Erythroblast (primary cell): ENCODE measurements at regions not wholly inside any gene's neighbourhood (a gene's known extent, or its start where the extent isn't known, plus 50 kb on each side); places are given as distances from the start of the nearest gene placed in this dataset.

Experiments
- DNase-seq, 2 experiments: peaks; one replicate each; lab custom pipeline; 2025; lab: John Stamatoyannopoulos, UW
- GATA1 ChIP-seq: IDR thresholded peaks from 2 replicates; pipeline ENCODE4 v1.6.1; 2011; ENCODE audit warnings: low read depth, mild to moderate bottlenecking, control low read depth, low read length, moderate library complexity
- POLR2A ChIP-seq: IDR thresholded peaks from 2 replicates; pipeline ENCODE4 v1.6.1; 2011; ENCODE audit warnings: mild to moderate bottlenecking, low read length

DNA sequence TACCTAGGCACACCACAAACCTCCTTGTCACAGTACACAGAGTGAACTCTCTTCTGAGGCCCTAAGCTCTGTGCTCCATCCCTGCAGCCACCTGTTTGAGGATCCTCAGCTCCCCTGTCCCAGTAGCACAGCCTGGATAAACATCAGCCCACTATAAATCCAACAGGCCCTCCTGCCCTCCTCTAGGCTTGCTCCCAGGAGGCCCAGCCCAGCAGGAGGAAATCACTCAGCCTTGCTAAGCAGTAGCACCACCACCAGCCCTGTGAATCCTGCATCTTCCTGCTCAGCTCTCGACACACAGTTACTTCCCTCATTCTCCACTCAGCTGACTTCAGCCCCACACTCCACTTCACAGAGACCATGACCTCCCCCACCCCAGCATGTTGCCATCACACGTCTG, 273.9 kb downstream of the BCOR start:
- no peak for DNase-seq
- TF ChIP-seq GATA1 (no peak), POLR2A (no peak)

DNA sequence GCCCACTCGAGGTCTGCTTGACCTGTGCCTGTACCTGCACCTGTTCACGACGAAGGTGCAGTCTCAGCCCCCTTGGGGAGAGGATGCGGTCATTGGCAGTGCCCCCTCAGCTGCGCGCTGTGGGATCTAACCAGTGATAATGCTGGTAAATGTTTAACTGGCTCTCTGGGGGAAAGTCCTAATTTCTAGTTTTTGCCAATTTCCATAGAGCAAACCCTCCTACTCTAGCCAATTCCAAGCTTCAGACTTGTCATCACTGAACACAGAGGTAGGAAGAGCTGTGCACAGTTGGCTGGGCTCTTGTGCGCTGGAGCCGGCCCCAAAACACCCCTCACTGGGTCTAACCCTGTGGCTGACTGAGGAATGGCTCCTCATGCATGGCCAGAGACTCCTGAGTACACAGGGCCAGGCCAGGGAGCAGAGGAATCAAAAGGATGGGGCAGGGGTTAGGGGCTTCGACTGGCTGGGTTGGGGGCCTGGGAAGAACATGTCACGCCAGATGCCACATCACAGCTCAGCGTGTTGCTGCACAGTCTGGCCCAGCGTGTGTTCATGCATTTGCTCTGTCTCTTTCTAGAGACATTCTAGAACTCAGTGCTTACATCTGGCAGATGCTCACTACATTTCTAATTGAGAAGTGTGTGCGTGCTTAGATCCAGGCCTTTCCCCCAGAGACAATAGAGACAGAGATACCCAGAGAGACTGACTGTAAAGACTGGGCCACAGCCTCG, 270.8 kb downstream of the BCOR start:
- no peak for TF ChIP-seq POLR2A
- TF ChIP-seq GATA1 = no peak
- no peak for DNase-seq

DNA sequence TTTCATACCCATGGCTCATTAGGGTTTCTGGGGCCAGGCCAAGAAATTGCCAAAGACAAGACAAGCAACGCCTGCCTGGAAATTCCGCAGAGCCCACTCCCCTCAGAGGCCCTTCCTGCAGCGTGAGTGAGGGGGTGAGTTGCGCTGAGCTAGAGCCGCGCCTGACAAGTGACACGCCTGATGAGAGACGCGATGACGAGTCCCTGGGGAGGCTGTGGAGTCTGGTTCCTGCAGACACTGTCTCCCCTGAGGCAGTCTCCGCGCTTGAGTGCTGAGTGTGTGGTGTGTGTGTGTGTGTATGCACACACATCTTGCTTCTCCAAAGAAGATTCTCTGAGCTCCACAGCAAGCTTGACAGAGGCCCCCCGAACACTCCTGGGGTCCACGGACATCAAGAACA, 269.8 kb downstream of the BCOR start:
- TF ChIP-seq GATA1 (no peak), POLR2A (no peak)
- no peak for DNase-seq

DNA sequence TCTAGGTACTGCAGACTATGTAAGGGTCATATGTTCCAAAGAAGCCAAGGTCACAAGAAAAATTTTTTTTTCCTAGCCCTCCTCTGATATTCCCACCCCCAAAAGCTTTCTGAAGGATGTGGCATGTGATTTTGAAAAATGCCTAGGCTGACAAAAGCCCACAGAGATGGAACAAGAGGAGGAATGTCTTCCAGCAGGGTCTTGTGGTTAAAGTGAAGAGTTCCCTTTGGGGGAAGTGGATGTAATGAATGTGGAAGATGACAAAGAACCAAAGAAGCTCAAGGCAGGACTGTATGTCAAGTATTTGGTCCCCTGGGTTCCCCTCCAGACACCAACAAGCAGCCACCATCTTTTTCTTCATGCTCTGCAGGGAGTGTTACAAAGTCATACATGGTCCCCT, 268.8 kb downstream of the BCOR start:
- DNase-seq = no peak
- no peak for TF ChIP-seq POLR2A
- TF ChIP-seq GATA1 = no peak

DNA sequence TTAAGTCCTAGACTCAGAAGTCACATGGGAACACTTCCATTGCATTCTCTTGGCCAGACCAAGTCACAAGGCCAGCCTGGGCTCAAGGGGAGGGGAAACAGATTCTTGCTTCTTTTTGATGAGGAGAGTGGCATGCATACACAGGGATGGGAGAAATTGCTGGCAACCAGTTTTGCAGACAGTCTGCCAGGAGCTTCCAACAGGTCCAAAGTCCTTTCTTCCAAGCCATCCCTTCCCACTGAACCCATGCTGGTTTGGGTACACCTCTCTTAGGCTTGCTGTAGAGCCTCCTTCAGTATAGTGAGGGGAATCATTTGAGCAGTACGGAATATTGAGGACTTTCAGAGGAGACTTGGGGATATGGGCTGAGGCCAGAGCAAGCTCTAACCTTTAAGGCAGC, 267.8 kb downstream of the BCOR start:
- TF ChIP-seq POLR2A (no peak), GATA1 (no peak)

DNA sequence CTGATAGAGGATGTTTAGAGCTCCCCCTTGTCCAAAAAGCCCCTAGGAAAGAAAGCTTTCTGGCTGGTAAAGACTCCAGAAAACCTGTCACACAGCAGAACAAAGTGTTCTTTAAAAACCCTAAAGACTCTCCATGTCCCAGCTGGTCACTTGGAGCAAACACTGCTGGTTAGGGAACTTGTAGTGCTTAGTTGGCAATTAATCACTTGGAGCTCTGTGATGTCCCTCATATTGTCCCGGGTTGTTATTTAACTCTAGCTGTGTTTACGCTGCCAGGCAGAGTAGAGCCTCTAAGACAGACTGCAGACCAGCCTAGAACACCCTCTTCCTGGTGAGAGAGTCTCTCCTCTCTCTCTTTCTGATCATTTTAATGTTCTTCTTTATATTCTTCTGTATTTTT, 267.3 kb downstream of the BCOR start:
- TF ChIP-seq POLR2A (no peak), GATA1 (no peak)
- no peak for DNase-seq

More for the DNA sequence above, 267.8 kb downstream of the BCOR start:
- no peak for DNase-seq

DNA sequence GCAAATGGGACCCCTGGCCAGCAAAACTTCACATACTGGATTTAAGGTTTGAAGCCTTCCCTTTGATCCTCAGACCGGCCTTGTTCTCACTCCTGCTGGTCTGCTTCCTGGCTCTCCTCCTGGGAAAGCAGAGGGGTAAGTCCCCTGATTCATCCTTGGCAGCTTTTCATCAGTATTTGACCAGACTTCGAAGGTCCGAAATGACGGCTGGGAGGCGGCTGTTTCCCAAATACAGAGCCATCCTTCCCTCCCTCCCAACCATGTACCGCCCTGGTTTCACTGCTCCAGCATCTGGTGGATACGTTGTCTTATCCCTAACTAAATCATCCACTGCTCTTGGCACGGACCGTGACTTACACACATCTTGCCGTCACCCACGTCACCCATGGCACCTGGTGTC, 265.5 kb downstream of the BCOR start:
- no peak for TF ChIP-seq GATA1
- no peak for TF ChIP-seq POLR2A
- no peak for DNase-seq

DNA sequence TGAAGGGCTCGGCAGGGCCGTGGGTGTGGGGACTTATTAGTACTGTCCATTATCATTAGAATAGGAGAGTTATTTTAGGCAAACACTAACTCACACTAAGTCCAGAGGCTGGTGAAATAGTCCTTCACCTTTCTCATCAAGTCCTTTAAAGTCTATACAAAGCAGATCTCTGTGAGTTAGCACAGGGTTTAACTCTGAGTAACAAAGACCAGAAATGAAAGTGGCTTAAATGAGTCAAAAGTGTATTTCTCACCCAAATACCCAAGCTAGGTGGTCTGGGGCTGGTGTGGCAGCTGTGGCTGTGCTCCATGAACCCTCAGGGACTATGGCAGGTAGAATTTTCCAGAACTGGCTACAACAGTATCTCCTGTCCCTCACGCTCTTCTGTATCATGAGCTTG, 263.2 kb downstream of the BCOR start:
- DNase-seq = no peak

DNA sequence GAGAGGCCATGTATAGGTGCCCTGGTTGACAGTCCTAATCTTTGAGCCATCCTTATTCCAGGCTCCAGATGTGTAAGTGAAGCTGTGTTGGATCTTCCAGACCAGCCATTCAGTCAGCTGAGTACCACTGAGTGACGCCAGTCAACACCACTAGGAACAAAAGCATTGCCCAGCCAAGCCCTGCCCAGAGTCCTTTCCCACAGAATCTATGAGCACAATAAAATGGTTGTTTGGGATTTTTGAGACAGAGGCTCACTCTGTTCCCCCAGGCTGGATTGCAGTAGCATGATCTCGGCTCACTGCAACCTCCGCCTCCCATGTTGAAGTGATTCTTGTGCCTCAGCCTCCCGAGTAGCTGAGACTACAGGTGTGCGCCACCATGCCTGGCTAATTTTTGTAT, 262.5 kb downstream of the BCOR start:
- no peak for DNase-seq
- no peak for TF ChIP-seq POLR2A
- no peak for TF ChIP-seq GATA1

More for the DNA sequence above, 263.2 kb downstream of the BCOR start:
- TF ChIP-seq POLR2A (no peak), GATA1 (no peak)

DNA sequence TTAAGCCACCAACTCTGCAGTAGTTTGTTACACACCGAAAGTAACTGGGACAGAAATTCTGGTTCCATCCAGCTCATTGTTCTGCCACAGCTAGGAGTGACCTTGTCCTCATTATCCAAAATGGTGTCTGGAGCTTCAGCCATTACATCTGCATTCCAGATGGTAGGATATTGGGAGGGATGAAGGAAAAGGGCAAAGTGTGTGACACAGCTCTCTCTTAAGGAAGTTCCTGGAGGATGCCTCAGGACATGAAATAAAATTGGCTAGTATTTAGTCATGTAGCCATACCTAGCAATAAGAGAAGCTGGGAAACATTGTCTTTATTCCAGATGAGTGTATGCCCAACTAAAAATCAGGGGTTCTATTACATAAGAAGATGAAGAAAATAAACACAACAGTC, 262.0 kb downstream of the BCOR start:
- DNase-seq = no peak
- TF ChIP-seq POLR2A (no peak), GATA1 (no peak)

DNA sequence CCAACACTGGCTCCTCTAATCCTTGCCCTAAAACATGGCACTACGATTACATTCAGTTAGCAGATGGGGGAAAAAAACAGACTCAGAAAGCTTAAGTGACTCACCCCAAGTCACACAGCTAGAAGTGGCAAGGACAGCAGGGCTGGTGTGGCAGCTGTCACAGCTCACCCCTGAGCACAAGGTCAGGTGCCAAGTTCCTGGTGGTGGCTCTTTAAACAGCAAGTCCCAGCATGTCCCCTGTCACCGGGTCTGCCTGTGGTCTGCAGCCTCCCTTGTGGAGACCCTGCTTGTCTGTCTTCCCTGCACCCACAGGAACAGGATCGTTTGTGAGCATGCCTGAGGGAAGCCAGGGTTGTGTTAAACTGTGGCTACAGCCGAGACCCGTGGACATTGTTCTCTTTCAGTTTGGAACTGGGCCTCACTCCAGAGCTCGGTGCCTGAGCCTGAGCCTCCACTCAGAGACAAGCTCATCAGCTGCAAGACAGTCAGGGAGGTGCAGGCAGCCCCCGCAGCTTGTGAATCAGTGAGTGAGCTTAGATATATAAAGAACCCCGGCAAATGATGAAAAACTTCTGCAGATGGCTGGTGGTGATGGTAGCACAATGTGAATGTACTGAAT, 260.8 kb downstream of the BCOR start:
- no peak for DNase-seq
- TF ChIP-seq GATA1 = no peak
- no peak for TF ChIP-seq POLR2A

DNA sequence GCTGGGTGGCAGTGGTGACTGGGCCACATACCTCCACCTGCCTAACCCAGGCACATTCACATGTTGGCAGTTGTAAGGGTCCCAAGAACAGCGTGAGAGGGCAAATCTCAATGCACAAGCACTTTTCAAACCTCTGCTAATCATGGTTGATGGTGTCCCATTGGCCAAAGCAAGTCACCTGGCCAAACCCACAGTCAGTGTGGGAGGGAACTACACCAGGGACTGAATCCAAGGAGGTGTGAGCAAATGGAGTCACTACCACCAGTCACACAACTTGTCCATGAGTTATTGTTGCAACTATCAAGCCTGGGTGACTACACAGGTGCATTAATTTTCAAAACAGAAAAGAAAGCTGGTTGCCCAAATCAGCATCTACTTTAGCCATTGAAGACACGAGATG, 260.1 kb downstream of the BCOR start:
- TF ChIP-seq GATA1 = no peak
- DNase-seq = no peak

DNA sequence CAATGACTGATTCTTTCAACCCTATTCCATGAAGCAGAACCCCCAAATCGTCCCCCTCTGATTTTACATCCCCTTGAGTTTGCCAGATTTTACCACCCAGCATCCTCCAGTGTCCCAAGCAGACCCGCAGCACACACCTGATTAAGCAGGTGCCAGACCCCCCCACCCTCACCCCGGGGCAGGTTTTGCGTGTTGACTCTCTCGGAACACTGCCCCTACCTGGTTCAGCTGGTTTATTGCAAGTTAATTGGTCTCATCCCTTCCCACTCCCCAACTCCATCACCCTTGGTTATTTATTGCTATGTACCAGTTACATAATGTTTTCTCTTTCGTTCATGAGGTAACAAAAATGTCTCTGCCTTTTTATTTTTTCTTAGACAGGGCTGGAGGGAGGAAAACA, 258.4 kb downstream of the BCOR start:
- no peak for TF ChIP-seq GATA1
- TF ChIP-seq POLR2A = no peak
- no peak for DNase-seq

DNA sequence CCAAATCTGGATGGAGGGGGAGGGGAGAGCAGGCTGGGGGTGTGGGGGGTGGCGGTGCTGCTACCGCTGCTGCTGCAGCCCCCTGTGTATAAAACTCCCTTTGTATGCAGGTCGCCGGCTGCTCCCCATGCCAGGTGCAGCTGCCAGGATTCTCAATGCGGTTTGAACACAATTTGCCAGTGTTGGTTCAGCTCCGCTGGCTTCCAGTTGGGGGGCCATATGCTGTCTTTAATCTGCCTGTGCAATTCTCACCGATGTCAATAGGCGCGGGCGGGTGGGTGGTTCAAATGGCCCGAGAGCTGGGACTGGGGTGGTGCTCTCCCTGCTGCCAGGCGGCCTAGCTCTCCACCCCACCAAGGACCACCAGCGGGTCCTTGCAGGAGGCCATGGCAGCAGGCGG, 257.6 kb downstream of the BCOR start:
- no peak for TF ChIP-seq POLR2A
- TF ChIP-seq GATA1 = no peak
- DNase-seq = no peak
